Gastroesophageal sphincter (tissue), 3 donors: ENCODE measurements at regions not wholly inside any gene's neighbourhood (a gene's known extent, or its start where the extent isn't known, plus 50 kb on each side); places are given as distances from the start of the nearest gene placed in this dataset.

ENCODE experiments used
- EP300 ChIP-seq: sonication (generic); formaldehyde crosslinking; IDR thresholded peaks from one replicate; pipeline ENCODE4 v1.6.1; 2017; ENCODE audit warnings: antibody characterized with exemption, mild to moderate bottlenecking
- POLR2A ChIP-seq, 2 donors: fragments of 450-650 bp; IDR thresholded peaks; one replicate each; pipeline ENCODE4 v1.6.1; 2017; ENCODE audit warnings: antibody characterized with exemption in 2 of 2, mild to moderate bottlenecking in 2 of 2, moderate library complexity in 1 of 2
- POLR2AphosphoS5 ChIP-seq: sonication (generic); formaldehyde crosslinking; IDR thresholded peaks from one replicate; pipeline ENCODE4 v1.6.1; 2017; ENCODE audit warnings: antibody characterized with exemption
- TF ChIP-seq, protein P1 (sequence below), 4 experiments: fragments of 200-600 bp in 2 of 4; fragments of 450-650 bp in 2 of 4; sonication (generic) in 1 of 4; IDR thresholded peaks; one replicate each; pipeline ENCODE4 v1.5.1; 2017 to 2019; ENCODE audit warnings: antibody characterized with exemption in 4 of 4, mild to moderate bottlenecking in 2 of 4, moderate library complexity in 2 of 4

DNA sequence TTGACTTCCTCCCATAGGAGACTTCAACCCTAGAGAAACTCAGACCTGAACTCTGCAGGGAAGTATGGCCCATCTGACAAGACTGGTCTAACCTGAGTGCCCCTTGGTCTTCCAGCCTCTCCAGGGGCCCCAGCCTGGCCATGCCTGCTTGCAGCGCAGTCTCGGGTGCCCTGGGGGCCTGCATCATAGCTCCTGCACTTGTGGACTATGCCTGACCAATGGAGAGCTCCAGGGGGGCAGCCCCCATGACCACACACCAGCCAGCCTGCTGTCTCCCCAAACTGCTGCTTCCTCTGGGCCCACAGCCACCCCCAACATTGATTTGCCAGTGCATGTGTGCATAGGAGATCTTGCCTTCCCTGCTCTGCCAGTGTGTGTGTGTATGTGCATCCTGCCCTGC, 608.6 kb upstream of the MARCKS start:
- TF ChIP-seq, protein P1, sequence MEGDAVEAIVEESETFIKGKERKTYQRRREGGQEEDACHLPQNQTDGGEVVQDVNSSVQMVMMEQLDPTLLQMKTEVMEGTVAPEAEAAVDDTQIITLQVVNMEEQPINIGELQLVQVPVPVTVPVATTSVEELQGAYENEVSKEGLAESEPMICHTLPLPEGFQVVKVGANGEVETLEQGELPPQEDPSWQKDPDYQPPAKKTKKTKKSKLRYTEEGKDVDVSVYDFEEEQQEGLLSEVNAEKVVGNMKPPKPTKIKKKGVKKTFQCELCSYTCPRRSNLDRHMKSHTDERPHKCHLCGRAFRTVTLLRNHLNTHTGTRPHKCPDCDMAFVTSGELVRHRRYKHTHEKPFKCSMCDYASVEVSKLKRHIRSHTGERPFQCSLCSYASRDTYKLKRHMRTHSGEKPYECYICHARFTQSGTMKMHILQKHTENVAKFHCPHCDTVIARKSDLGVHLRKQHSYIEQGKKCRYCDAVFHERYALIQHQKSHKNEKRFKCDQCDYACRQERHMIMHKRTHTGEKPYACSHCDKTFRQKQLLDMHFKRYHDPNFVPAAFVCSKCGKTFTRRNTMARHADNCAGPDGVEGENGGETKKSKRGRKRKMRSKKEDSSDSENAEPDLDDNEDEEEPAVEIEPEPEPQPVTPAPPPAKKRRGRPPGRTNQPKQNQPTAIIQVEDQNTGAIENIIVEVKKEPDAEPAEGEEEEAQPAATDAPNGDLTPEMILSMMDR (IDR thresholded peaks at IDR 0.05): no peak
- TF ChIP-seq POLR2AphosphoS5 (no peak), EP300 (no peak), POLR2A (IDR thresholded peaks at IDR 0.05) (no peak)
